Suprapubic skin (tissue), 4 donors: ENCODE measurements at regions not wholly inside any gene's neighbourhood (a gene's known extent, or its start where the extent isn't known, plus 50 kb on each side); places are given as distances from the start of the nearest gene placed in this dataset.

Experiments
- DNase-seq, 2 donors: peaks; one replicate each; pipeline ENCODE4 v3.0.0-alpha.2; 2019; ENCODE audit warnings: low spot score in 2 of 2
- H3K27ac ChIP-seq: fragments of 200-600 bp; sonication (generic); one replicate; pipeline ENCODE4 v1.5.1; 2019
- H3K27me3 ChIP-seq: fragments of 200-600 bp; sonication (generic); one replicate; pipeline ENCODE4 v1.5.1; 2019
- H3K36me3 ChIP-seq: fragments of 200-600 bp; sonication (generic); one replicate; pipeline ENCODE4 v1.5.1; 2019
- H3K4me1 ChIP-seq: fragments of 200-600 bp; sonication (generic); one replicate; pipeline ENCODE4 v1.5.1; 2019
- H3K4me3 ChIP-seq: fragments of 200-600 bp; sonication (generic); one replicate; pipeline ENCODE4 v1.5.1; 2019; ENCODE audit warnings: mild to moderate bottlenecking
- H3K9me3 ChIP-seq: fragments of 200-600 bp; sonication (generic); one replicate; pipeline ENCODE4 v1.5.1; 2019
- CTCF ChIP-seq, 2 donors: fragments of 200-600 bp in 1 of 2; fragments of 450-650 bp in 1 of 2; sonication (generic) in 1 of 2; IDR thresholded peaks; one replicate each; pipeline ENCODE4 v1.5.1; 2016 to 2019; ENCODE audit warnings: antibody characterized with exemption in 2 of 2, mild to moderate bottlenecking in 1 of 2, moderate library complexity in 1 of 2
- EP300 ChIP-seq: sonication (generic); formaldehyde crosslinking; IDR thresholded peaks from one replicate; pipeline ENCODE4 v1.6.1; 2017; ENCODE audit warnings: antibody characterized with exemption
- POLR2A ChIP-seq, 2 donors: fragments of 450-650 bp; IDR thresholded peaks; one replicate each; pipeline ENCODE4 v1.6.1; 2017; ENCODE audit warnings: antibody characterized with exemption in 2 of 2, mild to moderate bottlenecking in 2 of 2, moderate library complexity in 2 of 2
- POLR2AphosphoS5 ChIP-seq, 3 donors: sonication (generic); formaldehyde crosslinking; IDR thresholded peaks; one replicate each; pipeline ENCODE4 v1.6.1; 2017; ENCODE audit warnings: antibody characterized with exemption in 3 of 3
- WGBS: methylation state at CpG from one replicate; pipeline ENCODE4 v1.1.5; 2018; 5-methylcytosine and 5-hydroxymethylcytosine counted together

GRCh38 chr13:111550062-111550461, 229.6 kb downstream of the TEX29 start:
- H3K4me1 ChIP-seq, result no peaks in the 10 kb centered on the region

GRCh38 chr13:111551204-111551820, 230.9 kb downstream of the TEX29 start:
- TF ChIP-seq EP300 (no peak), POLR2AphosphoS5 (IDR thresholded peaks at IDR 0.05) (no peak), POLR2A (IDR thresholded peaks at IDR 0.05) (no peak), CTCF (IDR thresholded peaks at IDR 0.05) (no peak)
- H3K27ac ChIP-seq, result no peak overlapping the region
- 63% methylated on average over 5 of the region's 5 CpGs for WGBS
- no peak overlapping the region for H3K4me3 ChIP-seq
- no peaks in the 10 kb centered on the region for H3K9me3 ChIP-seq
- no peaks in the 10 kb centered on the region for H3K4me1 ChIP-seq
- H3K36me3 ChIP-seq, result no peaks in the 10 kb centered on the region
- peaks cover 4% of the 10 kb centered on the region for H3K27me3 ChIP-seq
- DNase-seq, result no peak

More at GRCh38 chr13:111550062-111550461, 229.6 kb downstream of the TEX29 start:
- no peak for TF ChIP-seq CTCF (IDR thresholded peaks at IDR 0.05)
- no peak for TF ChIP-seq POLR2AphosphoS5 (IDR thresholded peaks at IDR 0.05)
- TF ChIP-seq POLR2A (IDR thresholded peaks at IDR 0.05), result no peak
- no peak for TF ChIP-seq EP300
- Histone ChIP-seq H3K36me3 (no peaks in the 10 kb centered on the region), H3K27me3 (peaks cover 4% of the 10 kb centered on the region), H3K4me3 (no peak overlapping the region), H3K27ac (no peak overlapping the region), H3K9me3 (no peaks in the 10 kb centered on the region)
- DNase-seq, result no peak

- TF ChIP-seq POLR2A (IDR thresholded peaks at IDR 0.05) (no peak), CTCF (IDR thresholded peaks at IDR 0.05) (no peak), EP300 (no peak), POLR2AphosphoS5 (IDR thresholded peaks at IDR 0.05) (no peak)
- H3K9me3 ChIP-seq, result no peaks in the 10 kb centered on the region
- 90% methylated on average over 10 of the region's 10 CpGs for WGBS
- no peaks in the 10 kb centered on the region for H3K4me1 ChIP-seq
- H3K4me3 ChIP-seq, result no peak overlapping the region
- peak in 1 of 2 donors; percentile 63 for DNase-seq
- no peaks in the 10 kb centered on the region for H3K36me3 ChIP-seq
- H3K27ac ChIP-seq, result no peak overlapping the region
- peaks cover 6% of the 10 kb centered on the region for H3K27me3 ChIP-seq
Observed at GRCh38 chr13:111552891-111553655, 232.6 kb downstream of the TEX29 start.

- DNase-seq, result peak in 1 of 2 donors; percentile 55
- TF ChIP-seq POLR2A (IDR thresholded peaks at IDR 0.05), result no peak
- no peak for TF ChIP-seq EP300
- TF ChIP-seq CTCF (IDR thresholded peaks at IDR 0.05), result no peak
- no peak for TF ChIP-seq POLR2AphosphoS5 (IDR thresholded peaks at IDR 0.05)
- 89% methylated on average over 16 of the region's 16 CpGs for WGBS
- H3K4me3 ChIP-seq, result no peak overlapping the region
- H3K4me1 ChIP-seq, result no peaks in the 10 kb centered on the region
- no peak overlapping the region for H3K27ac ChIP-seq
- H3K27me3 ChIP-seq, result peaks cover 2% of the 10 kb centered on the region
- H3K36me3 ChIP-seq, result no peaks in the 10 kb centered on the region
- H3K9me3 ChIP-seq, result no peaks in the 10 kb centered on the region
Observed at GRCh38 chr13:111554539-111555267, 234.3 kb downstream of the TEX29 start.
